Activated CD4-positive, CD25-positive, alpha-beta regulatory T cell treated with anti-CD3 and anti-CD28 coated beads, Interleukin-2, amount 50 U/mL, for 72 hours (primary cell): ENCODE measurements at regions not wholly inside any gene's neighbourhood (a gene's known extent, or its start where the extent isn't known, plus 50 kb on each side); places are given as distances from the start of the nearest gene placed in this dataset.

Source experiments
- DNase-seq: peaks from one replicate; pipeline ENCODE4 v3.0.0; 2021

- DNase-seq, result no peak
These were observed 62.6 kb upstream of the MACF1 start for GRCh38 chr1:39141925-39142324.

- no peak for DNase-seq
These were observed 62.0 kb upstream of the MACF1 start for GRCh38 chr1:39142401-39143060.

DNA sequence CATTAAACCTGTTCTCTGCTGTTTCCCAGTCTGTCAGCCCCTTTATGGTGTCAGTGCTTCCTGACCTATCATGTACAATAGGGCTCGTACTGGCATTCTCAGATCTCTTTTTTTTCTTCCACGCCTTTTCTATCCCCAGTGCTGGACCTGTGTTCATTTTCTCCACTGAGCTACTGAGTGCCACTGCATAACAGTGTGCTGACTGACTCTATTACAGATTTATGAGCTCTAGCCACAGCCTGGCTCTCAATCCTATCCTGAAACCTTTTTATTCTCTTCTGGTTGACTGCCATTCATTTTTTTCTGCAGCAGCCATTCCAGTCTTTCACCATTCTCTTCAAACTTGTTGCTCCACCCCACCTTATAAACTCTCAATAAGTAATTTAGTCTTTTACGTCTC, 59.6 kb upstream of the MACF1 start:
- no peak for DNase-seq

- DNase-seq, result no peak
These were observed 59.0 kb upstream of the MACF1 start for GRCh38 chr1:39145331-39145965.

DNA sequence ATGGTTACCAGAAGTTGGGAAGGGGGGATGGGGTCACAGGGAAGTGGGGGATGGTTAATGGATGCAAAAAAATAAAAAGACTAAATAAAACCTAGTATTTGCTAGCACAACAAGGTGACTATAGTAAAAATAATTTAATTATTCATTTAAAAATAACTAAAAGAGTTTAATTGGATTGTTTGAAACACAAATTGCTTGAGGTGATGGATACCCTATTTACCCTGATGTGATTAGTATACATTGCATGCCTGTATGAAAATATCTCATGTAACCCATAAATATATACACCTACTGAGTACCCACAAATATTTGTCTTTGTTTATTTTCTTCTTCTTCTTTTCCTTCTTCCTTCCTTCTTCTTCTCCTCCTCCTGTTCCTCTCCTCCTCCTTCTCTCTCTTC, 57.8 kb upstream of the MACF1 start:
- DNase-seq, result no peak

DNA sequence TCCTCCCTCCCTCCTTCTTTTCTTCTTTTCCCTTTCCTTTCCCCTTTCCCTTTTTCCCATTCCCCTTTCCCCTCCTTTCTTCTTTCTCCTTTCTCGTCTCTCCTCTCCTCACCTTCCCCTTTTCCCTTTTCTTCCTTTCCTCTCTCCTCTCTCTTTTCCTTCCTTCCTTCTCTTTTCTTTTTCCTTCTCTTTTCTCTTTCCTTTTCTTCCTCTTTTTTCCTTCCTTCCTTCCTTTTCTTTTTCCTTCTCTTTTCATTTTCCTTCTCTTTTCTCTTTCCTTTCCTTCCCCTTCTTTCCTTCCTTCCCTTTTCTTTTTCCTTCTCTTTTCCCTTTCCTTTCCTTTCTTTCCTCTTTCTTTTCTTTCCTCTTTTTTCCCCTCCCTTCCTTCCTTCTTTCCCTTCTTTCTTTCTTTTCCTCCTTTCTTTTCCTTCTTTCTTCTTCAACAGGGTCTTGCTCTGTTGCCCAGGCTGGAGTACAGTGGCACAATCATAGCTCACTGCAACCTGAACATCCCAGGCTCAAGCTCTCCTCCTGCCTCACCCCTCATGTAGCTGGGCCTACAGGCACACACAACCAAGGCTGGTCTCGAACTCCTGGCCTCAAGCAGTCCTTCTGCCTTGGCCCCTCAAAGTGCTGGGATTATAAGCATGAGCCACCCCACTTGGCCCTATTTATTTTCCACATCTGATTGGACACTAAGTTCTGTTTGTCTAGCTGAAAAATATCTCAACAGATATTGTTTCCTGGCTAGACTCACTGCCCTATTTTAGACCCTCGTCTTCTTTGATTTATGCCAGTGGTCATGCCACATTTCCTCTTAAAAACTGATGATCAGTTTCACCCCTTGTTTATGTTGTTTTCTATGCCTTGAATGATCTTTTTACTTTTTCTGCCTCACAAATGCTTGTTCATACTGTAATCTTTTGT, 57.1 kb upstream of the MACF1 start:
- DNase-seq, result no peak

DNA sequence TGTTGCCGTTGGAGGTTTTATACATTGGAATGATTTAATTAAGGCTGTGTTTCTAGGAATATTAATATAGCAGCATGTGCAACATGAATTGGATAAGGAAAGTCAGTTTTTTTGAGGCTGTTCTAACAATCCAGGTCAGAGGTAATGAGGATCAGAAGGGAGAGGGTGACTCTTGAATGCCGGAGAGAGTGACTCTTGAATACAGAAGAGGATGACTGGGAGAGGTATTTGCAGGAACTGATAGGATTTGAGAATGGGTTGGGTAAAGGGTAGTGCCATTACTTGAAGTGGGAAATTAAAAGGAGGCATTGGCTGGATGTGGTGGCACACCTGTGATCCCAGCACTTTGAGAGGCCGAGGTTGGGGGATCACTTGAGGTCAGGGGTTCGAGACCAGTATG, 55.6 kb upstream of the MACF1 start:
- no peak for DNase-seq

GRCh38 chr1:39149509-39149908, 55.0 kb upstream of the MACF1 start:
- DNase-seq, result no peak

DNA sequence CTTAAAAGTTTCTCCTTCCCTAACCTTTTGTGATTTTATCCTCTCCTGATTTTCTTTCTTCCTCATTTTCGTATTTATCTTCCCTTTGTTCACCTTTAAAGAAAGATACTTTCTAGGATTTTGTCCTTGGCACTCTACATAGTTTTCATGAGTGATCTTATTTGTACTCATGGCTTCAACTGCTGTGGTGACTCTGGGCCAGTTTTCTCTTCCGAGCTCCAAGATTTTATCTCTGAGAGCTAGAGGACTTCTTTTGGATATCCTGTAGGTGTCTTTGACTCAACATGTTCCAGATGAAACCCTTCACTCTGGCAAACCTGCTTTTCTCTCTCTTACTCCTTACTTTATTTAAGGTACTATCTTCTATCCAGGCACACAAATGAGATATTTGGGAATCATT, 53.7 kb upstream of the MACF1 start:
- no peak for DNase-seq

GRCh38 chr1:39151267-39151666, 53.2 kb upstream of the MACF1 start:
- no peak for DNase-seq

- no peak for DNase-seq
These were observed 51.6 kb upstream of the MACF1 start for GRCh38 chr1:39152923-39153322.

DNA sequence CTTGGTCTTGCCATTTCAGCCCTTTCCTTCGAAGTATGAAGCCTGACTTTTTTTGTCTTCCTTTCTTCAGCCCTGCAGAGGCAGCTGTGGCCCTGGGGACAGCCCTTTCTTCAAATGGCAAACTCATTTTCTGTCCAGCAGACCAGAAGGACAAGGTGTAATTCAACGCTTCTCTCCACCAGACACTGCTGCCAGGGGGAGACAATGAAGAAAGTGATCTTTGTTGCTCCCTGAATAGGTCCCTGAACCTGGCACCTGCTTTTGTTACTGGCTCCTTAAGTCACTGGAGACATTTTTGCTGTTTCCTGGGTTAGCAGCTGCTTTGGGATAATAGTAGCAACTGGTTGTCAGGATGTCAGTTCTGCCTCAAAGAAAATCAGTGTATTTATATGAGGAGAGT, 50.8 kb upstream of the MACF1 start:
- no peak for DNase-seq

DNA sequence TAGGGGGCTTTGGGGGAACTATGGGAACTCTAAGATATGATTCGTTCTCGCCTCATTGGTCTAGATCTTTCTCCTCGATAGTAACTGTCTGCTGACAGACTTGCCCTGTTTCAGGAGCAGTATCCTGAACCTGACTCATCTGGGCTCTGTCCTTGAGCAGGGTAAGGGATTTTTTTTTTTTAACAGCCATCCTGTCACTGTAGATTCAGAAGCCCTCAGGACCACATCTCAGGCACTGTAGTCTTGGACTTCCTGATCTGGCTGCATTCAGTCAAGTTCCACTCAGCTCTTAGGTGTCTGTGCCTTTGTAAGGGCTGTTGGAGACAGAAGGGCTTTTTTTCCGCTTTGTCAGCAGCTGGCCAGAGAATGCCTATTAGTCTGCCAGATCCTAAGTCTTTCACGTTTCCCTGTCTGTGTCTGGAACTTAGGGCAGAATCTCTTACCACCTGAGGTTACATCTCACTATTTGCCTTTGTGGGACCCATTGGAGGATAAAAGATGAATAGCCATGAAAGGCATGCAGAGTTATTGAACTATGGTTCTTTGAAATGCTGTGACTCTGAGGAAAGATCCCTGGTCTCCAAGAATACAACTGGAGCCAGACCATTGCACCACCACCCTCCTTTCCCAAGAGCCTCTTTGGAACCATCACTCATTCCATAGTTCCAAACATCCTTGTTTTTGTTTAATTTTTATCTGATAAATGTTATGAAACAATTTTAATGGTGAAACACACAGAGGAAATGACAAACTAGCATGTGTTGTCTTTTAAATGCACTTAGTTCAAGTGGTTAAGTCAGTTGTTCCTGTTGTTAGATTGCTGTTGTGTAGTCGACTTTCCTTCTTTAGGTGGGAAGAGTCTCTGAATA, 49.7 kb upstream of the MACF1 start:
- DNase-seq, result no peak
